ENCODE measurements at regions not wholly inside any gene's neighbourhood (a gene's known extent, or its start where the extent isn't known, plus 50 kb on each side); places are given as distances from the start of the nearest gene placed in this dataset.

GRCh38 chr6:48021904-48022303 lies 89.1 kb downstream of the PTCHD4 start:
- TF ChIP-seq ZFP37 (CRISPR knock-in tag; IDR thresholded peaks at IDR 0.05; ENCODE audit: borderline replicate concordance) (no peak), KLF9 (CRISPR knock-in tag; IDR thresholded peaks at IDR 0.05; ENCODE audit: low read depth) (no peak), ATF1 (CRISPR knock-in tag; IDR thresholded peaks at IDR 0.05) (no peak), ZFP36 (IDR thresholded peaks at IDR 0.05; ENCODE audit: borderline replicate concordance, low read depth, low read length, partially characterized antibody) (no peak), ZNF292 (CRISPR knock-in tag; IDR thresholded peaks at IDR 0.05; ENCODE audit: borderline replicate concordance, low read depth) (no peak), NR2C2 (CRISPR knock-in tag; IDR thresholded peaks at IDR 0.05; ENCODE audit: borderline replicate concordance) (no peak), ZNF121 (CRISPR knock-in tag; IDR thresholded peaks at IDR 0.05) (no peak), CTCF (CRISPR knock-in tag; IDR thresholded peaks at IDR 0.05) (no peak), PHF8 (CRISPR knock-in tag; IDR thresholded peaks at IDR 0.05) (no peak)
